ENCODE measurements at regions not wholly inside any gene's neighbourhood (a gene's known extent, or its start where the extent isn't known, plus 50 kb on each side); places are given as distances from the start of the nearest gene placed in this dataset.

- no peak for TF ChIP-seq CTCF (conservative IDR thresholded peaks at IDR 0.05)
- no peak for TF ChIP-seq ZFX (IDR thresholded peaks at IDR 0.05)
- no peak overlapping the region for H3K27ac ChIP-seq
Measured at GRCh38 chr3:81041331-81041730, 720.1 kb downstream of the GBE1 start.

- no peak overlapping the region for H3K27ac ChIP-seq
- TF ChIP-seq ZFX (IDR thresholded peaks at IDR 0.05) (no peak), CTCF (conservative IDR thresholded peaks at IDR 0.05) (no peak)
Measured at GRCh38 chr3:81040107-81040506, 721.3 kb downstream of the GBE1 start.

GRCh38 chr3:81033684-81034083 lies 727.8 kb downstream of the GBE1 start:
- TF ChIP-seq ZFX (IDR thresholded peaks at IDR 0.05) (no peak), CTCF (conservative IDR thresholded peaks at IDR 0.05) (no peak)
- no peak overlapping the region for H3K27ac ChIP-seq

- TF ChIP-seq ZFX (IDR thresholded peaks at IDR 0.05) (no peak), CTCF (conservative IDR thresholded peaks at IDR 0.05) (no peak)
- no peak overlapping the region for H3K27ac ChIP-seq
Measured at GRCh38 chr3:81033185-81033584, 728.3 kb downstream of the GBE1 start.

- no peak overlapping the region for H3K27ac ChIP-seq
- TF ChIP-seq ZFX (IDR thresholded peaks at IDR 0.05) (no peak), CTCF (conservative IDR thresholded peaks at IDR 0.05) (no peak)
Measured at GRCh38 chr3:81029861-81030260, 731.6 kb downstream of the GBE1 start.

- TF ChIP-seq ZFX (IDR thresholded peaks at IDR 0.05) (no peak), CTCF (conservative IDR thresholded peaks at IDR 0.05) (no peak)
- H3K27ac ChIP-seq = no peak overlapping the region
Measured at GRCh38 chr3:81027344-81027743, 734.1 kb downstream of the GBE1 start.

GRCh38 chr3:81024560-81024959 lies 736.9 kb downstream of the GBE1 start:
- H3K27ac ChIP-seq = no peak overlapping the region
- TF ChIP-seq CTCF (conservative IDR thresholded peaks at IDR 0.05) (no peak), ZFX (IDR thresholded peaks at IDR 0.05) (no peak)
